Suprapubic skin (tissue), 4 donors: ENCODE measurements at regions not wholly inside any gene's neighbourhood (a gene's known extent, or its start where the extent isn't known, plus 50 kb on each side); places are given as distances from the start of the nearest gene placed in this dataset.

Experiments
- CTCF ChIP-seq, 2 donors: fragments of 200-600 bp in 1 of 2; fragments of 450-650 bp in 1 of 2; sonication (generic) in 1 of 2; IDR thresholded peaks; one replicate each; pipeline ENCODE4 v1.5.1; 2016 to 2019; ENCODE audit warnings: antibody characterized with exemption in 2 of 2, mild to moderate bottlenecking in 1 of 2, moderate library complexity in 1 of 2
- POLR2A ChIP-seq, 2 donors: fragments of 450-650 bp; IDR thresholded peaks; one replicate each; pipeline ENCODE4 v1.6.1; 2017; ENCODE audit warnings: antibody characterized with exemption in 2 of 2, mild to moderate bottlenecking in 2 of 2, moderate library complexity in 2 of 2
- POLR2AphosphoS5 ChIP-seq, 3 donors: sonication (generic); formaldehyde crosslinking; IDR thresholded peaks; one replicate each; pipeline ENCODE4 v1.6.1; 2017; ENCODE audit warnings: antibody characterized with exemption in 3 of 3

DNA sequence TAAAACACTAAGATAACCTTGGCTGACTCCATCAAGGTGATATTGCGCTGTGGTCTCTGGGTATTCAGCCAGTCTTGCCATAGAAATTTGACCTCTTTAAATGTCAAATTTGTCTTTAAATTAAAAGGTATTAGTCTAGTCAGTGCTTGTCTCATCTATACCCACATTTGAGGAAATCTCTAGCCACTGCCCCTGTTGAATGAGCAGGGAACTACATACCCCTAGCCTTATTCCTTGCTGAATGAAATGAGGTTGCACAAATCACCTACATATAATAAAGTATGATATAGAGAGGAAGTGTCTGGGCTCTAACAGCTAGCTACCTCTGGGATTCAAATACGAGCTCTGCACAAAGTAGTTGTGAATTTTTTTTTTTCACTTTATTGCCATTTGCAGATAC, 256.8 kb downstream of the C12orf50 start:
- TF ChIP-seq POLR2AphosphoS5 (IDR thresholded peaks at IDR 0.05) (no peak), CTCF (IDR thresholded peaks at IDR 0.05) (no peak), POLR2A (IDR thresholded peaks at IDR 0.05) (no peak)
